ENCODE measurements at regions not wholly inside any gene's neighbourhood (a gene's known extent, or its start where the extent isn't known, plus 50 kb on each side); places are given as distances from the start of the nearest gene placed in this dataset.

DNA sequence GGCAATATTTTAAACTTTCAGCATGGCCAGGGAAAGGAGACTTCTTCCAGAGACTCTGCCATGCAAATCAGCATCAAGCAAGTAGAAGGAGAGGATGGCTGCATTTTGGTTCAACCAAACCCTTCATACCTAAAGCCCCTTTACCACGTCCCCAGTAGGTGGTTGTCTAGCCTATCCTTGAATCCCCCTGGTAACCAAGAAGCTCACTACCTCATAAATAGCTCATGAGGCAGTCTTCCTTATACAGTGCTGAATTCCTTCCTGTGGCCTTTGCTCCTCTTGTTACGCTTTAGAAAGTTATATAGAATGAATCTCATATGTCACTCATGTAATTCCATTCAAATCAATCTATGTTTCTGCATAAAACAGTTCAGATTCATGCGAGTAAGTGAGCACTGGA, 289.5 kb upstream of the SLC30A5 start:
- no peak for TF ChIP-seq MYC (IDR thresholded peaks at IDR 0.05; ENCODE audit: low read depth, low read length)
- TF ChIP-seq MYC (CRISPR knock-in tag; IDR thresholded peaks at IDR 0.05; ENCODE audit: borderline replicate concordance, low read depth) = no peak
- TF ChIP-seq SETDB1 (IDR thresholded peaks at IDR 0.05; ENCODE audit: low read length) = no peak
- TF ChIP-seq FOSL1 (tag; conservative IDR thresholded peaks at IDR 0.05) = no peak
- no peak for TF ChIP-seq ZFP1 (CRISPR knock-in tag; IDR thresholded peaks at IDR 0.05)
- no peak for TF ChIP-seq MTA1 (IDR thresholded peaks at IDR 0.05; ENCODE audit: borderline replicate concordance)
- TF ChIP-seq, protein P1, sequence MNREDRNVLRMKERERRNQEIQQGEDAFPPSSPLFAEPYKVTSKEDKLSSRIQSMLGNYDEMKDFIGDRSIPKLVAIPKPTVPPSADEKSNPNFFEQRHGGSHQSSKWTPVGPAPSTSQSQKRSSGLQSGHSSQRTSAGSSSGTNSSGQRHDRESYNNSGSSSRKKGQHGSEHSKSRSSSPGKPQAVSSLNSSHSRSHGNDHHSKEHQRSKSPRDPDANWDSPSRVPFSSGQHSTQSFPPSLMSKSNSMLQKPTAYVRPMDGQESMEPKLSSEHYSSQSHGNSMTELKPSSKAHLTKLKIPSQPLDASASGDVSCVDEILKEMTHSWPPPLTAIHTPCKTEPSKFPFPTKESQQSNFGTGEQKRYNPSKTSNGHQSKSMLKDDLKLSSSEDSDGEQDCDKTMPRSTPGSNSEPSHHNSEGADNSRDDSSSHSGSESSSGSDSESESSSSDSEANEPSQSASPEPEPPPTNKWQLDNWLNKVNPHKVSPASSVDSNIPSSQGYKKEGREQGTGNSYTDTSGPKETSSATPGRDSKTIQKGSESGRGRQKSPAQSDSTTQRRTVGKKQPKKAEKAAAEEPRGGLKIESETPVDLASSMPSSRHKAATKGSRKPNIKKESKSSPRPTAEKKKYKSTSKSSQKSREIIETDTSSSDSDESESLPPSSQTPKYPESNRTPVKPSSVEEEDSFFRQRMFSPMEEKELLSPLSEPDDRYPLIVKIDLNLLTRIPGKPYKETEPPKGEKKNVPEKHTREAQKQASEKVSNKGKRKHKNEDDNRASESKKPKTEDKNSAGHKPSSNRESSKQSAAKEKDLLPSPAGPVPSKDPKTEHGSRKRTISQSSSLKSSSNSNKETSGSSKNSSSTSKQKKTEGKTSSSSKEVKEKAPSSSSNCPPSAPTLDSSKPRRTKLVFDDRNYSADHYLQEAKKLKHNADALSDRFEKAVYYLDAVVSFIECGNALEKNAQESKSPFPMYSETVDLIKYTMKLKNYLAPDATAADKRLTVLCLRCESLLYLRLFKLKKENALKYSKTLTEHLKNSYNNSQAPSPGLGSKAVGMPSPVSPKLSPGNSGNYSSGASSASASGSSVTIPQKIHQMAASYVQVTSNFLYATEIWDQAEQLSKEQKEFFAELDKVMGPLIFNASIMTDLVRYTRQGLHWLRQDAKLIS (CRISPR knock-in tag; IDR thresholded peaks at IDR 0.05) = no peak
- no peak for TF ChIP-seq POLR2AphosphoS5 (IDR thresholded peaks at IDR 0.05; ENCODE audit: control insufficient read depth, insufficient read depth, low read depth, low read length)
- no peak for TF ChIP-seq RBM39 (optimal IDR thresholded peaks at IDR 0.05; ENCODE audit: low read depth, low read length)

All from K562 (cell line).